Hepatocyte (in vitro differentiated cells): ENCODE measurements at regions not wholly inside any gene's neighbourhood (a gene's known extent, or its start where the extent isn't known, plus 50 kb on each side); places are given as distances from the start of the nearest gene placed in this dataset.

ENCODE experiments used
- CTCF ChIP-seq: fragments of 200-600 bp; sonication (generic); IDR thresholded peaks from 2 replicates; pipeline ENCODE4 v1.5.1; 2016; ENCODE audit warnings: antibody characterized with exemption, mild to moderate bottlenecking; ENCODE audit not compliant: poor library complexity
- EZH2 ChIP-seq: fragments of 200-600 bp; sonication (generic); IDR thresholded peaks from 2 replicates; pipeline ENCODE4 v1.6.1; 2016; ENCODE audit warnings: antibody characterized with exemption, mild to moderate bottlenecking, borderline replicate concordance
- EZH2phosphoT487 ChIP-seq: fragments of 200-600 bp; sonication (generic); IDR thresholded peaks from one replicate; pipeline ENCODE4 v1.6.1; 2018; ENCODE audit warnings: antibody characterized with exemption, mild to moderate bottlenecking, low read depth, moderate library complexity; ENCODE audit not compliant: unreplicated experiment, severe bottlenecking

GRCh38 chr5:5544094-5544663, 121.7 kb downstream of the ICE1 start:
- TF ChIP-seq CTCF (no peak), EZH2 (no peak), EZH2phosphoT487 (no peak)
